Common myeloid progenitor, CD34-positive (primary cell): ENCODE measurements at regions not wholly inside any gene's neighbourhood (a gene's known extent, or its start where the extent isn't known, plus 50 kb on each side); places are given as distances from the start of the nearest gene placed in this dataset.
A peak's percentile ranks its signal among the peaks of the same experiment; 100 is the strongest.

Experiments used
- CTCF ChIA-PET: fragments of 350-600 bp; sonication (Branson Sonifier 250); formaldehyde crosslinking; loops from one replicate; lab custom pipeline; 2021; ENCODE audit warnings: antibody characterized with exemption; lab: Charles Lee
- POLR2A ChIA-PET: fragments of 350-600 bp; sonication (Branson Sonifier 250); formaldehyde crosslinking; loops from one replicate; lab custom pipeline; 2021; ENCODE audit warnings: antibody characterized with exemption; lab: Charles Lee
- DNase-seq, 3 donors: peaks; one replicate each; pipeline versions ENCODE4 v3.0.0 to v3.0.0-alpha.2; 2013
- H3K27ac ChIP-seq, 2 experiments: 1 replicate in 1 of 2; 2 replicates in 1 of 2; pipeline ENCODE4 v1.7.0; 2013; ENCODE audit warnings: inconsistent platforms in 2 of 2, low read length in 2 of 2, mild to moderate bottlenecking in 2 of 2, low read depth in 1 of 2, moderate library complexity in 1 of 2; ENCODE audit not compliant: severe bottlenecking in 2 of 2, insufficient read depth in 1 of 2, poor library complexity in 1 of 2
- H3K27me3 ChIP-seq, 5 experiments: replicated peaks in 2 of 5; 1 replicate in 3 of 5; 2 replicates in 2 of 5; pipeline versions ENCODE4 v1.6.1 to v1.7.0; 2013; ENCODE audit warnings: low read length in 4 of 5, mild to moderate bottlenecking in 2 of 5, moderate library complexity in 2 of 5, inconsistent platforms in 1 of 5; ENCODE audit not compliant: insufficient read depth in 5 of 5, control insufficient read depth in 4 of 5
- H3K36me3 ChIP-seq, 4 experiments: 1 replicate in 2 of 4; 2 replicates in 2 of 4; pipeline versions ENCODE4 v1.6.1 to v1.7.0; 2013; ENCODE audit warnings: low read length in 3 of 4, control low read depth in 1 of 4, mild to moderate bottlenecking in 1 of 4; ENCODE audit not compliant: control insufficient read depth in 4 of 4, insufficient read depth in 4 of 4
- H3K4me1 ChIP-seq, 4 experiments: 1 replicate in 3 of 4; 2 replicates in 1 of 4; pipeline versions ENCODE4 v1.6.1 to v1.7.1; 2013; ENCODE audit warnings: low read length in 3 of 4, mild to moderate bottlenecking in 3 of 4, control low read depth in 1 of 4, inconsistent platforms in 1 of 4, moderate library complexity in 1 of 4; ENCODE audit not compliant: control insufficient read depth in 4 of 4, insufficient read depth in 4 of 4; ENCODE audit errors: control extremely low read depth in 1 of 4
- H3K4me3 ChIP-seq, 7 experiments: 1 replicate in 4 of 7; 2 replicates in 3 of 7; pipeline versions ENCODE4 v1.5.1 to v1.7.0; 2013; ENCODE audit warnings: mild to moderate bottlenecking in 7 of 7, low read length in 6 of 7, moderate library complexity in 6 of 7, inconsistent platforms in 2 of 7, low read depth in 2 of 7, control low read depth in 1 of 7; ENCODE audit not compliant: insufficient read depth in 4 of 7, control insufficient read depth in 1 of 7; ENCODE audit errors: extremely low read depth in 1 of 7
- H3K9me3 ChIP-seq, 5 experiments: 1 replicate in 4 of 5; 2 replicates in 1 of 5; pipeline versions ENCODE4 v1.6.1 to v1.7.1; 2013; ENCODE audit warnings: low read length in 4 of 5, mild to moderate bottlenecking in 2 of 5, inconsistent platforms in 1 of 5, low read depth in 1 of 5, moderate library complexity in 1 of 5; ENCODE audit not compliant: control insufficient read depth in 4 of 5, insufficient read depth in 2 of 5; ENCODE audit errors: control extremely low read depth in 1 of 5
- WGBS: methylation state at CpG from one replicate; pipeline ENCODE4 v1.1.5; 2013; ENCODE audit not compliant: insufficient coverage; 5-methylcytosine and 5-hydroxymethylcytosine counted together

DNA sequence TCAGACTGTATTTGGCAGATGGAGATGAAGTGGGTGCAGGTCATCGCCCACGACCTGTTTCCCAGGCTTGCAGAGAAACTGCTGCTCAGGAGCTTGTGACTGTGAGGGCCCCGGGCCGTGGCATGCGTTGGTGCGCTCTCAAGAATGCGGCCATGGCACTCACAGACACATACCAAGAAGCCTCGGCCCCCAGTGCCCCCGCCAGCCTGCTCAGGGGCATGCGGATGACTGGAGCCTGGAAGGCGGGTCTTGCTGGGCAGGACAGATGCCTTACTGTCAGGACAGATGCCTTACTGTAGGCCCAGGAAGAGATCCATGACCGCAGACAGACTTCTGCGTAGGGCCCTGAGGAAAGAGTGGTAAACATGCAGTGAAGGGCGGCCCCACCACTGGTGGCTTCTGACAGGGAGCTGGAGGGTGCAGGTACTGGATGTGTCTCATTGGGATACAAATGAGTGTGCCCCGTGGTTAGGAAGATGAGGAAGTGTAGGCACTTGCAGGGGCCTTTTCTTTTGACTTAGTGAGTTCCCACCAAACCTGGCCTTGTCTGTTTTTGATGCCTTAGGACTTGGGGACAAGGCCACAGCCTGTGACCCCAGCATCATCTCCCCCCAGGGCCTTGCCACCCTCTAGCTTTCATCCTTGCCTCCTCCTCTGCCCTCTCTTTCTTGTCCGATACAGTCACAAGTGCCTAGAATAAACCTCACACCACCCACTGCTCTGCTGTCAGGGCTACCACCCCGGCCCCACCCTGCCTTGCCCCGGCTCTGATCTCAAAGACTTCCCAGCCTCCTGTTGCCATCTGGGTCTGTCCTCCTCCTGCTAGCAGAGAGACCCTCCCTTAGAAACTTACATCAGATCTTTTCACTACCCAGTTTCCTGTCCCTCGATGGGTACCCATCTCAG lies 68.8 kb upstream of the ABL1 start:
- Histone ChIP-seq H3K4me3 (no peak overlapping the region), H3K4me1 (peaks cover 5 to 59% (median 27%) of the 10 kb centered on the region in 4 experiments), H3K27ac (peak overlapping the region; percentile 33 to 61), H3K9me3 (no peaks in the 10 kb centered on the region), H3K36me3 (peaks cover 0 to 3% (median 0%) of the 10 kb centered on the region in 4 experiments), H3K27me3 (no peaks in the 10 kb centered on the region)
- CTCF ChIA-PET, result interaction anchor here (0.9 to 7.4 kb wide), 8 partner anchors 8 to 232 kb away, joined by 3 to 101 read pairs (median 5); no protein-coding TSS in a partner anchor
- WGBS, result 83% methylated on average over 17 of the region's 19 CpGs
- DNase-seq, result no peak
- POLR2A ChIA-PET, result no interaction called here

DNA sequence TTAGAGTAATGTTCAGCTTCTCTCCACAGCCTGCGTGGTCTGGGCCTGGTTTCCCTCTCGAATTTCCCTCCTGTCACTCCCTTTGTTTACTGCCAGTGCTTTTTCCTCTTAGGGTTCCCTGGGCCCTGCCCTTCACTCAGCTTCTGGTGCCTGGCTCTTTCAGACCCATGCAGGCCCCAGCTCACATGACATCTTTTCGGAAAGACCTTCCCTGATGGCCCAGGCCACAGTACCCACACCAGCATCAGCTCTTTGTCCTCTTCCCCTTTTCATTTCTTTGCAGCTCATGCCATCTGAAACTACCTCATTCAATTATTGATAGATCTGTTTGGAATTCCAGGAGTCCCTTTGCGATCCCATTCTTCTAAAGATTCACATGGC lies 68.1 kb upstream of the ABL1 start:
- POLR2A ChIA-PET, result no interaction called here

DNA sequence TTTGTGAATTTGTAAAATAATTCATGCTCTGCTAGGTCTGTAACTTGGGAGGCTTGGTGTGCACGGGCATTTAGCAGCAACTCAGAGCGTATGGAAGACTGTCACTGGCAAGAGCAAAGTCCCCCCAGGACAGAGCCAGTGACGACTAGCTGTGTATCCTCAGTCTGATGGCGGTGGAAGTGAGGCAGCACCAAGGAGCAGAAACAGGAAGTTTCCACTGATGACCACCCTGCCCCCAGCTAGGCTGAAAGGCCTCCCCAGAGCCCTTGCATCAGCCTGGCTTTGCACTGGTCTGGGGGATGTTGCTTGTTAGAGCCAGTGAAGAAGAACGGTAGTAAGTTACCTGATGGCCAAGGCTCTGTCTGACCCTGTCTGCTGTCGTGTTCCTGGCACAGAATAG lies 66.8 kb upstream of the ABL1 start:
- Histone ChIP-seq H3K9me3 (no peaks in the 10 kb centered on the region), H3K4me3 (no peak overlapping the region), H3K27ac (no peak overlapping the region), H3K27me3 (no peaks in the 10 kb centered on the region), H3K36me3 (peaks cover 0 to 3% (median 0%) of the 10 kb centered on the region in 4 experiments), H3K4me1 (peaks cover 3 to 53% (median 27%) of the 10 kb centered on the region in 4 experiments)
- 74% methylated on average over 6 of the region's 6 CpGs for WGBS
- ChIA-PET CTCF (interaction anchor here (0.9 to 7.4 kb wide), 8 partner anchors 12 to 230 kb away, joined by 3 to 101 read pairs (median 6); no protein-coding TSS in a partner anchor), POLR2A (no interaction called here)
- peak in 2 of 3 donors; percentile 55 to 66 for DNase-seq

More for the DNA sequence above, 68.1 kb upstream of the ABL1 start:
- no peaks in the 10 kb centered on the region for H3K9me3 ChIP-seq
- peaks cover 0 to 3% (median 0%) of the 10 kb centered on the region in 4 experiments for H3K36me3 ChIP-seq
- CTCF ChIA-PET, result interaction anchor here (0.9 to 7.4 kb wide), 8 partner anchors 9 to 232 kb away, joined by 3 to 101 read pairs (median 6); no protein-coding TSS in a partner anchor
- no peaks in the 10 kb centered on the region for H3K27me3 ChIP-seq
- peak in 2 of 3 donors; percentile 53 to 67 for DNase-seq
- H3K4me3 ChIP-seq, result no peak overlapping the region
- peak overlapping the region; percentile 33 to 61 for H3K27ac ChIP-seq
- 36% methylated on average over 3 of the region's 4 CpGs for WGBS
- H3K4me1 ChIP-seq, result peaks cover 5 to 59% (median 27%) of the 10 kb centered on the region in 4 experiments

DNA sequence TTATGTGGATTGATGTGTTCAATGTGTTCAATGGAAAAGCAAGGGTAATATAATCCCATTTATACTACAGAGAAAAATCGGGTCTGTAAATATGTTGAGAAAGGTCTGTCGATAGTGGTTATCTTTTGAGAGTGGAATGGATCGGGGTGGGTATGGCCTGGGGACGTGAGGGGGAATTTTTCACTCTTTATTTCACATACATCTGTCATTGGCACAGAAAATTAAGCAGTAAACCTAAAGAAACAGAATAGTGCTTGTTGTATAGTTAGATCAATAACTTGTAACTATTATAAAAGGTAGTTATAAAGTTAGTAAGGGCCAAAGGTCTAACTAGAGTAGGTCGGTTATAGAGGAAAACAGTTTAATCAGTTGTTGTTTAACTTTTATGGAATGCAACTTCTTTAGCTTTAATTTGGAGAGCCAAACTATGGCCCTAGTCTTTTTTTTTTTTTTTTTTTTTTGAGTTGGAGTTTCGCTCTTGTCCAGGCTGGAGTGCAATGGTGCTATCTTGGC lies 66.1 kb upstream of the ABL1 start:
- ChIA-PET CTCF (interaction anchor here (0.7 to 7.4 kb wide), 8 partner anchors 13 to 230 kb away, joined by 3 to 101 read pairs (median 6); no protein-coding TSS in a partner anchor), POLR2A (no interaction called here)
- no peak overlapping the region for H3K4me3 ChIP-seq
- H3K27me3 ChIP-seq, result no peaks in the 10 kb centered on the region
- H3K9me3 ChIP-seq, result no peaks in the 10 kb centered on the region
- no peak overlapping the region for H3K27ac ChIP-seq
- WGBS, result 100% methylated on average over 1 of the region's 6 CpGs
- DNase-seq, result no peak
- no peaks in the 10 kb centered on the region for H3K36me3 ChIP-seq
- H3K4me1 ChIP-seq, result peaks cover 3 to 47% (median 27%) of the 10 kb centered on the region in 4 experiments

DNA sequence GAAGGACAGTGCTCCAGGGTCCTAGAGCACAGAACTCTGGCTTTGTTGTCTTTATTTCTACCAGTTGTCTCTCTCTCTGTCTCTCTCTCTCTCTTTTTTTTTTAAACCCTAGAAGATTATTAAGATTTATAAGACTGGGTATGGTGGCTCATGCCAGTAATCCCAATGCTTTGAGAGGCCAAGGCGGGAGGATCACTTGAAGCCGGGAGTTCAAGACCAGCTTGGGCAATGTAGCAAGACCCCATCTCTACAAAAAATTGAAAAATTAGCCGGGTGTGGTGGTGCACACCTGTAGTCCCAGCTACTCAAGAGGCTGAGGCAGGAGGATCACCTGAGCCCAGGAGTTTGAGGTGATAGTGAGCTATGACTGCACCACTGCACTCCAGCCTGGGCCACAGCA lies 65.0 kb upstream of the ABL1 start:
- H3K27me3 ChIP-seq, result no peaks in the 10 kb centered on the region
- ChIA-PET CTCF (interaction anchor here (0.7 to 7.4 kb wide), 5 partner anchors 30 to 94 kb away, joined by 3 to 101 read pairs (median 5); no protein-coding TSS in a partner anchor), POLR2A (no interaction called here)
- WGBS, result 90% methylated on average over 2 of the region's 3 CpGs
- no peak overlapping the region for H3K27ac ChIP-seq
- no peaks in the 10 kb centered on the region for H3K36me3 ChIP-seq
- H3K9me3 ChIP-seq, result peaks cover 0 to 2% (median 0%) of the 10 kb centered on the region in 5 experiments
- DNase-seq, result no peak
- H3K4me3 ChIP-seq, result no peak overlapping the region
- peaks cover 3 to 39% (median 25%) of the 10 kb centered on the region in 4 experiments for H3K4me1 ChIP-seq

DNA sequence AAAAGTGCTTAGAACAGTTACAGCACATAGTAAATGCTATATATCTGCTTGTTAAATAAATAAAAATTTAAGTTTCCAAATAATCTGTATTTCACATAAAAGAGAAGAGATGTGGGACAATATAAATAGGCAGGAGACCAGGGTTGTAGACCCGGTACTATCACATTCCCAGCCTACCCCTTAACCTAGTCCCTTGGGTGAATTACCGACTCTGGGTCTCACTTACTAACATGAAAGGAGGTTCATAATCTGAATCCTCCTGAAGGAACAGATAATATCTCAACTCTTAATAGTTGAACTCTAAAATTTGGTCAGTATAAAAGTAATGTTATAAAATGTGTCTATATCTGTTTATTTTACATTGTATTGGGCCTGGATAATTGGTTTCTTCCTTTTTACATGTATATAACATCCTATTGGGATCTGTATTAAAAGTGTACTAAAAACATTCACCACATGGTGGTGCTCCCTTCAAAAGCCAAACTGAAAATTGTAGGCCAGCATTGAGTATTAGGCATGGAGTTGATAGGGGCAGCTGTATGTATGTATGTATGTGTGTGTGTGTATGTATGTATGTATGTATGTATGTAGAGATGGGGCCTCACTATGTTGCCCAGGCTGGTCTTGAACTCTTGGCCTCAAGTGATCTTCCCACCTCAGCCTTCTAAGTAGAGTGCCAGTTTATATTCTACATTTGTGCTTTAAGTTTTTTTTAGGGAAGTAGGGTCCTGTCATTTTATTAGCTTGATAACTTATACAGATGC lies 64.2 kb upstream of the ABL1 start:
- peak; percentile 81 to 85 (median 81) for DNase-seq
- ChIA-PET POLR2A (interaction anchor here (0.5 kb wide), 1 partner anchor 80 kb away, joined by 3 read pairs; no protein-coding TSS in a partner anchor), CTCF (interaction anchor here (0.7 to 7.4 kb wide), 17 partner anchors 15 to 191 kb away, joined by 3 to 101 read pairs (median 4); partner anchors contain the start of gene EXOSC2)
- Histone ChIP-seq H3K27me3 (no peaks in the 10 kb centered on the region), H3K27ac (no peak overlapping the region), H3K9me3 (peaks cover 0 to 9% (median 0%) of the 10 kb centered on the region in 5 experiments), H3K4me1 (peaks cover 3 to 32% (median 20%) of the 10 kb centered on the region in 4 experiments), H3K4me3 (no peak overlapping the region), H3K36me3 (no peaks in the 10 kb centered on the region)
- WGBS, result no CpG with 5 or more reads among the region's 2 CpGs
